ENCODE measurements at regions not wholly inside any gene's neighbourhood (a gene's known extent, or its start where the extent isn't known, plus 50 kb on each side); places are given as distances from the start of the nearest gene placed in this dataset.
"Not testable (repeated sequence)": the region's sequence is repeated elsewhere in the genome, so short reads cannot be mapped to it uniquely, and the experiment has no call there.

DNA sequence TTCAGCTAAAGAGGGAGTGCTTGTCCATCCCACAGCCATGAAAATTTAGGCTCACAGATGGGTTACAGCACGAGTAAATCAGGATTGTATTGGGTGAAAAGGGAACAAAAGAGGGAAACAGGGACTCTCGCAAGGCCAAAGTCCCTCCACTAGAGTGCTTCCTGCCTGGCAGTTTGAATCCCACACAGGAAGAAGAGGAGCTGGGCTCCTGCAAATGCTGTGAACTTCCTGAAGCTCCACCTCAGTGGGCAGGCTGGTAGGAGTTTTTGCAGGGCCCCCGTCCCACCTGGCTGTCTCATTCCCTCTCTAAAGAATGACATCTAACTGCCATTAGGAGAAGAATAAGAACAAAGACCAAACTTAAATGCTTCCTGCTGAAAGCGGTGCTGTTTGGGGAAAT is 712.0 kb upstream of the PRMT6 start:
- in situ Hi-C loops (cut with MboI; ENCODE audit: low sequenced_read_pairs, unreplicated experiment), result no loop called here

DNA sequence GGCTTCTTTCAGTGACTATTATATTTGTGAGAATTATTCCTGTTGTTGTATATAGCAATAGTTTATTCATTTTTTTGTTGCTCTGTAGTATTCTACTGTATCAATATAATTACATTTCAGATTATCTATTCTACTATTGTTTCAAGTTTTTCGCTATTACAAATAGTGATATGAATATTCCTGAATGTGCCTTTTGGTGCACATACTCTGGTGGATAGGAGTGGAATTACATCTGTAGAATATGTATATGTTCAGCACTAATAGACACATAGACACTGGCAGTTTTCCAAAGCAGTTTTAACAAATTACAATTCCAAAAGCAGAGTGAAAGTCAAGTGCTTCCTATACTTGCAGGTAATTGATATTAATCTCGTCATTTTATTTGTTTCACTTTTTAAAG is 696.2 kb upstream of the PRMT6 start:
- in situ Hi-C loops (cut with MboI; ENCODE audit: low sequenced_read_pairs, unreplicated experiment), result no loop called here
- TF ChIP-seq, protein P1, sequence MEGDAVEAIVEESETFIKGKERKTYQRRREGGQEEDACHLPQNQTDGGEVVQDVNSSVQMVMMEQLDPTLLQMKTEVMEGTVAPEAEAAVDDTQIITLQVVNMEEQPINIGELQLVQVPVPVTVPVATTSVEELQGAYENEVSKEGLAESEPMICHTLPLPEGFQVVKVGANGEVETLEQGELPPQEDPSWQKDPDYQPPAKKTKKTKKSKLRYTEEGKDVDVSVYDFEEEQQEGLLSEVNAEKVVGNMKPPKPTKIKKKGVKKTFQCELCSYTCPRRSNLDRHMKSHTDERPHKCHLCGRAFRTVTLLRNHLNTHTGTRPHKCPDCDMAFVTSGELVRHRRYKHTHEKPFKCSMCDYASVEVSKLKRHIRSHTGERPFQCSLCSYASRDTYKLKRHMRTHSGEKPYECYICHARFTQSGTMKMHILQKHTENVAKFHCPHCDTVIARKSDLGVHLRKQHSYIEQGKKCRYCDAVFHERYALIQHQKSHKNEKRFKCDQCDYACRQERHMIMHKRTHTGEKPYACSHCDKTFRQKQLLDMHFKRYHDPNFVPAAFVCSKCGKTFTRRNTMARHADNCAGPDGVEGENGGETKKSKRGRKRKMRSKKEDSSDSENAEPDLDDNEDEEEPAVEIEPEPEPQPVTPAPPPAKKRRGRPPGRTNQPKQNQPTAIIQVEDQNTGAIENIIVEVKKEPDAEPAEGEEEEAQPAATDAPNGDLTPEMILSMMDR (IDR thresholded peaks at IDR 0.05; ENCODE audit: borderline replicate concordance, control extremely low read depth, extremely low read depth, insufficient read depth, missing control alignments), result no peak
- no peak for DNase-seq (ENCODE audit: low spot score)

More for the DNA sequence above, 712.0 kb upstream of the PRMT6 start:
- TF ChIP-seq, protein P1 (IDR thresholded peaks at IDR 0.05; ENCODE audit: borderline replicate concordance, control extremely low read depth, extremely low read depth, insufficient read depth, missing control alignments), result no peak
- DNase-seq (ENCODE audit: low spot score), result no peak

DNA sequence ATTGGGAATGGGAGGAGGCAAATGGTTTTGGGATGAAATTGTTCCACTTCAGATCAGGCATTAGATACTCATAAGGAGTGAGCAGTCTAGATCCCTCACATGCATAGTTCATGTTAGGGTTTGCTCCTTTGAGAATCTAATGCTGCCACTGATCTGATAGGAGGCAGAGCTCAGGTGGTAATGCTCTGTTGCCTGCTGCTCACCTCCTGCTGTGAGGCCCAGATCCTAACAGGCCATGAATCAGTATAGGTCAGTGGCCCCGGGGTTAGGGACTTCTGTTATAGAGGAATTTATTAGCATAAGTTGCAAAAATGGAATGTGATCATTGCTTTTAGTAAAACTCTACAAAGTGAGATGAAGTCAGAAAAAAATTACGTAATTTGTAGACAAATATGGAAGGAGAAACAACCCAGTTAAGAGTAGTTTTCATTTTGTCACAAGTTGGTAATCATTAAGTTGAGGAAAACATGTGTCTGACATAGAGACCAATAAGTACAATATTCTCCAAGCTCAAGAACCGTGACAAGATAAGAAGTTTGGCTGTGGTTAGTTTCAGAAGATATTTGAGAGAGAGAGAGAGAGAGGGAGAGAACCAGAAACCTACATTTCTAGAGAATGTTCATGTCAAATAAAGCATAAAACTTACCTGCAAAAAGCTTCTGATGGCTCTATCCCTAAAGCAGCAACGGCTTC is 689.7 kb upstream of the PRMT6 start:
- in situ Hi-C loops (cut with MboI; ENCODE audit: low sequenced_read_pairs, unreplicated experiment), result no loop called here
- no peak for DNase-seq (ENCODE audit: low spot score)
- TF ChIP-seq, protein P1 (IDR thresholded peaks at IDR 0.05; ENCODE audit: borderline replicate concordance, control extremely low read depth, extremely low read depth, insufficient read depth, missing control alignments), result no peak

DNA sequence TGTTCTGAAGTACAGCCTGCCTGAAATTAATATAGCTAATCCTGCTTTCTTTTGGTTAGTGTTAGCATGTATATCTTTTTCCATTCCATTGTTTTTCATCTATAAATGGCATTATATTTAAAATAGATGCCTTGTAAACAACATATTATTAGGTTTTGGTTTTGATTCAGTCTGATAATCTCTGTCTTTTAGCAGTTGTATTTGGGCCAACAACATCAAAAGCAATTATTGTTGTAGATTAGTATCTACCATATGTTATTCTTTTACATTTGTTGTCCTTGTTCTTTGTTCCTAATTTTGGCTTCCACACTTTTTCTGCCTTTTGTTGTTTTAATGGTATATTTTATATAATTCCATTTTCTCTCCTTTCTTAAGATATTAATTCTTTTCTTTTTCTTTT is 678.2 kb upstream of the PRMT6 start:
- in situ Hi-C loops (cut with MboI; ENCODE audit: low sequenced_read_pairs, unreplicated experiment), result no loop called here
- TF ChIP-seq, protein P1 (IDR thresholded peaks at IDR 0.05; ENCODE audit: borderline replicate concordance, control extremely low read depth, extremely low read depth, insufficient read depth, missing control alignments), result no peak
- no peak for DNase-seq (ENCODE audit: low spot score)

DNA sequence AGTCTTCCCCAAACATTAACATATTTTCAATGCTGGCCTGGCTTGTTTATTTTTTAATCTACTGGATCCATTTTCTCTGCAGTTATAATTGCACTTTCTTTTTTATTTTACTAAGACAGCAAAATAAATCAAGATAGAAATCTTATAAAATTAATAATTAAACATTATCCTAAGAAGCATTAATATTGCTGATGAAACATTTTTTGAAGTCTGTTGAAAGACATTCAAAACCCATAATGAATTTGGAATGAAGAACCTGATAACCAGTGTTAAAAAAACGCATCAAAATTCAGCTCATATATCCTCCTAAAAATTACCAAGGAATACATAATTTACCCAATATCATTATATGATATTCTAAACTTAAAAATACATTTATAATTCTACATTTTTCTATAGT is 675.7 kb upstream of the PRMT6 start:
- TF ChIP-seq, protein P1 (IDR thresholded peaks at IDR 0.05; ENCODE audit: borderline replicate concordance, control extremely low read depth, extremely low read depth, insufficient read depth, missing control alignments), result no peak
- in situ Hi-C loops (cut with MboI; ENCODE audit: low sequenced_read_pairs, unreplicated experiment), result no loop called here
- no peak for DNase-seq (ENCODE audit: low spot score)

DNA sequence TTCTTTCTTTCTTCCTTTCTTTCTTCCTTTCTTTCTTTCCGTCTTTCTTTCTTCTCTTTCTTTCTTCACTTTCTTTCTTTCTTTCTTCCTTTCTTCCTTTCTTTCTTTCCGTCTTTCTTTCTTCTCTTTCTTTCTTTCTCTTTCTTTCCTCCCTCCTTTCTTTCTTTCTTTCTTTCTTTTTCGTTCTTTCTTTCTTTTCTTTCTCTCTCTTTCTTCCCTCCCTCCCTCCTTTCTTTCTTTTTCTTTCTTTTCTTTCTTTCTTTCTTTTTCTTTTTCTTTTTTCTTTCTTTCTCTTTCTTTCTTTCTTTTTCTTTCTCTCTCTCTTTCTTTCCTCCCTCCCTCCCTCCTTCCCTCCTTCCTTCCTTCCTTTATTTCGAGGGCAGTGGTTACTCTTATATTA is 667.3 kb upstream of the PRMT6 start:
- DNase-seq (ENCODE audit: low spot score); in situ Hi-C loops (cut with MboI; ENCODE audit: low sequenced_read_pairs, unreplicated experiment): not testable (repeated sequence)

DNA sequence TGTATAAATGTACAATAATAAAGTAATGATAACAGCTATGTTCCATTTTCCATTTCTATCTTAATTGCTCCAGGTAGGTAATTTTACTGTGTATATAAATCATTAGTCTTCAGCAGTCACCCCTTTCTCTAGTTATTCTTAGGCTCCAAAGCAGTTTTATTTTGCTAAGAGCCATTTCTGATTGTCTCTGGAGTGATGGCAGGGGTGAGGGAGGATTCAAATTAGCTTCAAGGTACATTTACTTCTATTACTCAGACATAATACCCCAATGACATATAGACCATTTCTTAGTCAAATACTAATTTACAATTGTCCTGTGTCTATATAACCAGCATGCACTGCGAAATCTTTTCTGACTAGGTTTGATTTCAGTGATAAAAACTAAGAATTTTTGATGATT is 663.4 kb upstream of the PRMT6 start:
- in situ Hi-C loops (cut with MboI; ENCODE audit: low sequenced_read_pairs, unreplicated experiment), result no loop called here
- TF ChIP-seq, protein P1 (IDR thresholded peaks at IDR 0.05; ENCODE audit: borderline replicate concordance, control extremely low read depth, extremely low read depth, insufficient read depth, missing control alignments), result no peak
- DNase-seq (ENCODE audit: low spot score), result no peak

All from GM13976 (cell line).